Type B pancreatic cell (in vitro differentiated cells): ENCODE measurements at regions not wholly inside any gene's neighbourhood (a gene's known extent, or its start where the extent isn't known, plus 50 kb on each side); places are given as distances from the start of the nearest gene placed in this dataset.

Source experiments
- DNase-seq: peaks from one replicate; pipeline ENCODE4 v3.0.0; 2021; ENCODE audit warnings: mixed read lengths; ENCODE audit not compliant: unreplicated experiment; ENCODE audit errors: extremely low spot score
- H3K27ac Mint-ChIP-seq: 2 replicates; pipeline ENCODE4 v1.8.0; 2021; ENCODE audit warnings: mild to moderate bottlenecking, mixed read lengths
- H3K27me3 Mint-ChIP-seq: 2 replicates; pipeline ENCODE4 v1.8.0; 2021; ENCODE audit warnings: mixed read lengths
- H3K36me3 Mint-ChIP-seq: 2 replicates; pipeline ENCODE4 v1.8.0; 2021; ENCODE audit warnings: mixed read lengths
- H3K4me1 Mint-ChIP-seq: one replicate; pipeline ENCODE4 v1.8.0; 2021; ENCODE audit warnings: mixed read lengths; ENCODE audit not compliant: unreplicated experiment
- H3K4me3 Mint-ChIP-seq: 2 replicates; pipeline ENCODE4 v1.8.0; 2021; ENCODE audit warnings: mild to moderate bottlenecking, mixed read lengths
- H3K9me3 Mint-ChIP-seq: 2 replicates; pipeline ENCODE4 v1.8.0; 2021; ENCODE audit warnings: mixed read lengths
- CTCF ChIP-seq: fragments of 200-600 bp; sonication (generic); conservative IDR thresholded peaks from 2 replicates; pipeline ENCODE4 v1.5.0; 2021; ENCODE audit warnings: antibody characterized with exemption, mild to moderate bottlenecking

- no peak for DNase-seq
- TF ChIP-seq CTCF: no peak
- H3K27me3 Mint-ChIP-seq: no peaks in the 10 kb centered on the region
- H3K4me3 Mint-ChIP-seq: no peak overlapping the region
- no peaks in the 10 kb centered on the region for H3K36me3 Mint-ChIP-seq
- no peak overlapping the region for H3K27ac Mint-ChIP-seq
- no peaks in the 10 kb centered on the region for H3K9me3 Mint-ChIP-seq
- H3K4me1 Mint-ChIP-seq: no peaks in the 10 kb centered on the region
Observed at GRCh38 chr10:64477791-64478190, 956.6 kb downstream of the REEP3 start.

GRCh38 chr10:64484811-64485330 lies 963.7 kb downstream of the REEP3 start:
- Mint-ChIP-seq H3K9me3 (no peaks in the 10 kb centered on the region), H3K27me3 (no peaks in the 10 kb centered on the region), H3K27ac (no peak overlapping the region), H3K4me1 (peaks cover 4% of the 10 kb centered on the region), H3K4me3 (no peak overlapping the region), H3K36me3 (no peaks in the 10 kb centered on the region)
- TF ChIP-seq CTCF: no peak
- no peak for DNase-seq

- Mint-ChIP-seq H3K27ac (no peak overlapping the region), H3K4me1 (peaks cover 4% of the 10 kb centered on the region), H3K36me3 (no peaks in the 10 kb centered on the region), H3K4me3 (no peak overlapping the region), H3K27me3 (no peaks in the 10 kb centered on the region), H3K9me3 (no peaks in the 10 kb centered on the region)
- no peak for DNase-seq
- TF ChIP-seq CTCF: no peak
Observed at GRCh38 chr10:64486149-64486548, 964.9 kb downstream of the REEP3 start.

GRCh38 chr10:64486901-64487300 lies 965.7 kb downstream of the REEP3 start:
- H3K9me3 Mint-ChIP-seq: no peaks in the 10 kb centered on the region
- no peak for DNase-seq
- TF ChIP-seq CTCF: no peak
- no peaks in the 10 kb centered on the region for H3K36me3 Mint-ChIP-seq
- no peak overlapping the region for H3K27ac Mint-ChIP-seq
- no peaks in the 10 kb centered on the region for H3K27me3 Mint-ChIP-seq
- peaks cover 4% of the 10 kb centered on the region for H3K4me1 Mint-ChIP-seq
- no peak overlapping the region for H3K4me3 Mint-ChIP-seq

- Mint-ChIP-seq H3K27ac (no peak overlapping the region), H3K4me3 (no peak overlapping the region), H3K36me3 (no peaks in the 10 kb centered on the region), H3K9me3 (peaks cover 4% of the 10 kb centered on the region), H3K27me3 (no peaks in the 10 kb centered on the region), H3K4me1 (no peaks in the 10 kb centered on the region)
- TF ChIP-seq CTCF: no peak
- DNase-seq: no peak
Observed at GRCh38 chr10:64494901-64495300, 973.7 kb downstream of the REEP3 start.

GRCh38 chr10:64497306-64497705 lies 976.1 kb downstream of the REEP3 start:
- H3K4me3 Mint-ChIP-seq: no peak overlapping the region
- no peaks in the 10 kb centered on the region for H3K27me3 Mint-ChIP-seq
- H3K27ac Mint-ChIP-seq: no peak overlapping the region
- DNase-seq: no peak
- H3K36me3 Mint-ChIP-seq: no peaks in the 10 kb centered on the region
- no peak for TF ChIP-seq CTCF
- peaks cover 4% of the 10 kb centered on the region for H3K9me3 Mint-ChIP-seq
- H3K4me1 Mint-ChIP-seq: no peaks in the 10 kb centered on the region
